ENCODE measurements at regions not wholly inside any gene's neighbourhood (a gene's known extent, or its start where the extent isn't known, plus 50 kb on each side); places are given as distances from the start of the nearest gene placed in this dataset.

DNA sequence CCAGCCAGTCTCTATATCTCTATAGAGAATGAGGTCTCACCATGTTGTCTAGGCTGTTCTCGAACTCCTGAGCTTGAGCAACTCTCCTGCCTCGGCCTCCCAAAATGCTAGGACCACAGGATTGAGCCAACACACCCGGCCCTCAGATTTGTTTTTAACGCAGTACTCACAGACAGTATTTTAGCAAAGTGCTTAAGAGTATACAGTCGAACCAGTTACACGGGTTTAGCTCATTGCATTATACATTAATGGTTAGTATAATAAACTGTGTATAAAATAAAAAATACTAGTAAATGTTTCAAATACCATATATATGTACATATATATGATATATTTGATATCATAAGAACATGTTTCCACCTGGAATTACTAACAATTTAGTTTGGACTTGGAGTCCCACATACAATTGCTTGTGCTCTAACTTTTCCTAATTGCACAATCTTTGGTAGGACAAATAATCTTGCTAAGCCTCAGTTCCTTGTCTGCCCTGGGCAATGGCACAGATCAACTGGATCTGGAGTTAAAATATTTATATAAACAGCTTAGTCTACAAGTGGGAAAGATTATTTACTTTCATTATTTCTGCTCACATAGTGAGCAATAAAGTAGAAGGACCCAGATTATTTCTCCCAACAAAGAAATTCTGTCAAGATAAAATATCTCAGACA is 508.9 kb upstream of the LRATD1 start:
- no peak for DNase-seq

DNA sequence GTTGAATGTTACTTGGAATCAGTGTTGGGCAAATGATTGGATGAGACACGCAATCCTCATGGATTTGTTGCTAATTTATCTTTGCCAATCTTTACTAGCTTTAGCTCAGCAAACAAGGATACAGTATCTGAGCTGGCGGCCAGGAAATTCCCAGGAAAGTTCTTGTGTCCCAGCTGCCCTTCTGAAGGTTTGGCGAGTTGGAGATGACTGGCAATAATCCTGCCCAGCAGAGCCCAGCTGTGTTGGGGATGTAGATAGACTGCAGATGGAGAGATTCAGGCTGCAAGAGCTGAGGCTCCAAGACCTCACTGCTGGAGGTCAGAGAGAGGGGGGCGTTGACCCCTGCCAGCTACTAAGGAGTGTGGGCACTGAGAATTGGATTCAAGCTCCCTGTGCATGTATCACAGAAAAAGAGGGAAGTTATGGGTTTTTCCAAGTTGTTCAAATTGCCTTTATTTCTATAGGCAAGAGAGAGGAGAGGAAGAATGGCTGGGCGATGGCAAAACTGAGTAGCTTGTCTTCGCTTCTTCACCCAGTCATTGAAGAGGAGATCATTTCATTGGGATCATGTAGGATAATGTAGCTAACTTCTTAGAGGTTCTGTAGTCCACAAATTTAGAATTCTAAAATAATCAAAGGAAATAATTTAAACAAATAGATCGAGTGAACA is 506.8 kb upstream of the LRATD1 start:
- no peak for DNase-seq

GRCh38 chr2:14126846-14127245 is 505.7 kb upstream of the LRATD1 start:
- no peak for DNase-seq

DNA sequence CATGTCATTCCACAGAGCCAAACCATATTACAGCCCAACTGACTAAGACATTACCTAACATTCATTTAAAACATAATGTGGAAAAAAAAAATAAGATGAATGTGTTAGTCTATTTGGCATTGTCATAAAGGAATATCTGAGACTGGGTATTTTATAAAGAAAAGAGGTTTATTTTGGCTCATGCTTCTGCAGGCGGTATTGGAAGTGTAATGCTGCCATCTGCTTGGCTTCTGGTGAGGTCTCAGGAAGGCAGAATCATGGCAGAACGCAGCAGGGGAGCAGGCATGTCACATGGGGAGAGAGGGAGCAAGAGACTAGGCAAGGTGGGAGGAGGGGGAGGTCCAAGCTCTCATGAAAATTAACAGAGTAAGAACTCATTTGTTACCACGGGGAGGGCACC is 504.8 kb upstream of the LRATD1 start:
- DNase-seq = no peak

- DNase-seq = no peak
These were observed 500.1 kb upstream of the LRATD1 start for GRCh38 chr2:14132386-14132785.

DNA sequence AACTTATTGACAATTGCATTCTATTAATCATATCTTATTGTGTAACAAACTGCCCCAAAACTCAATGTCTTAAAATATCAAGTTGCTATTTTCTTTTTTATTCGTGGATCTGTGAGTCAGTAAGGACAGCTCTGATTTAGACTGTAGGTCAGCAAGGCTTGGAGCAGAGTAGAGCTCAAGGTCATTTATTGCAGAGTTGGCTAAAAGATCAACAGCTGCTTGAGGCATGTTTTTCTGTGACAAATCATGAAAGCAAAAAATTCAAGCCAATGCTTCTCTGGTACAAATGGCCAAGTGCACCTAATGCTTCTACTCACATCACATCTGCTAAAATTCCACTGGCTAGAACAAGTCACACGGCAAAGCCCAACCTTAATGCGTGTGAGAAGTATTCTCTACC is 497.7 kb upstream of the LRATD1 start:
- DNase-seq = no peak

DNA sequence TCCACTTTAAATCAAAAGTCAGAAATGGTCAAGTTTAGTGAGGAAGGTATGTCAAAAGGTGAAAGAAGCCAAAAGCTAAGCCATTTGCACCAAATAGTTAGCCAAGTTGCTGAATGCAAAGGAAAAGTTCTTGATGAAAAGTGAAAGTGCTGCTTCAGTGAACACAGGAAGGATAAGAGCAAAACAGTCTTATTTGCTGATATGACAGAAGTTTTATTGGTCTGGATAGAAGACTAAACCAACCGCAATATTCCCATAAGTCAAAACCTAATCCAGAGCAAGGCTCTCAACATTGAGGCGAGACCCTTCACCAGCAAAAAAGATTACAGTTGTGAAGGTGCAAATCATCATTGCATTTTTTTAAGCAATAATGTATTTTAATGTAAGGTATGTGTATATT is 496.5 kb upstream of the LRATD1 start:
- no peak for DNase-seq

DNA sequence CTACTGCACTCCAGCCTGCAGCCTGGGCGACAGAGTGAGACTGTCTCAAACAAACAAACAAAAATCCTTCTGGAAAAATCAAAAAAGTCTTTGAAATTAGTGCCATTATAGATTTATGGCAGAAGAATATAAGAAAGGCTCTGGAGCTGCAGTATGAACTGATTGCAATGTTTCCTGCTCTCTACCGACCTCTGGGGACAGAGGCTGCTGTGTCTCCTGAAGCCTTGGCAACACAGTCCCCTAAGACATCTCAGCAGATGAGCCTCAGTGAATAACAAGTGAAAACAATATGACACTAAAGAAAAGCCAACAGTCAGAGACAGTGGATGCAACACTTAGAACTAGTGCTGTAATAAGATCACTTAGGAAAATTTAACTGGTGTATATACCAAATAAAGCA is 494.9 kb upstream of the LRATD1 start:
- DNase-seq = no peak

GRCh38 chr2:14140009-14140550 is 492.4 kb upstream of the LRATD1 start:
- no peak for DNase-seq

GRCh38 chr2:14143435-14143834 is 489.1 kb upstream of the LRATD1 start:
- no peak for DNase-seq

GRCh38 chr2:14148216-14148615 is 484.3 kb upstream of the LRATD1 start:
- no peak for DNase-seq

DNA sequence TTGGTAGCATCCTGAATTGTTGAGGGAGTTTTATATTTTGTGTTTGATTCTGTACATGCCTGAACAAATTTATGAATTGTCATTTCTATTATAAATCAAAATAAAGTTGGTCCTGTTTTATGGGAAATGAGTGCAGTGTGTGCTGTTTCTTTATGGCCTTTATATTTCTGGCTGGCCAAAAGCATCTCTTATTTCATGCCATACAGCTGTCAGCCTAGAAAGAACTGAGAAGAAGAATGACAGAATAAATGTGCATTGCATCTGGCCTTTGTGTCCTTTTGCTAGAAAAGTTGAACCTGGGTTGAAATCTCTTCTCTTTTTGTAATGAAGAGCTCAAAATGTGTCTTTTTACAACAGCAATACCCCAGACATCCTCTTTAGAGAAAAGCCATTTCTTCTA is 474.7 kb upstream of the LRATD1 start:
- DNase-seq = no peak

GRCh38 chr2:14180333-14180732 is 452.2 kb upstream of the LRATD1 start:
- no peak for DNase-seq

- DNase-seq = no peak
These were observed 450.1 kb upstream of the LRATD1 start for GRCh38 chr2:14182227-14182946.

DNA sequence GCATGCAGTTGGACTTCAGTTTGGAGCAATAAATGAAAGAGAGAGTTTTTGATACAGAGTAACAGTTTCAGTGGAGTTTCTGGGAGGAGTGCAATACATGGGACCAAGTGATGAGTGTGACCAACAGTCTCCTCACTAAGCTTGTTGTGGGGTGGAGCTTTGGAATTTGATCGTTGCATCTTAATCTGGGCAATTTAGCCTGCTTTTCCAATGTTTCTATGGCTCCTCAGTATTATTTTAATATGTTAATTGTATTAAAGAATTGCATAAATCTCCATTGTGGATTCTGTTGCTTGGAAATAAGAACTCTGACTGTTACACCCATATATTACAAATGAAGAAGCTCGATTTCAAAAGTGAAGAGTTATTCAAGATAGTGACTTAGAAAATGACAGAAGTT is 446.6 kb upstream of the LRATD1 start:
- no peak for DNase-seq

DNA sequence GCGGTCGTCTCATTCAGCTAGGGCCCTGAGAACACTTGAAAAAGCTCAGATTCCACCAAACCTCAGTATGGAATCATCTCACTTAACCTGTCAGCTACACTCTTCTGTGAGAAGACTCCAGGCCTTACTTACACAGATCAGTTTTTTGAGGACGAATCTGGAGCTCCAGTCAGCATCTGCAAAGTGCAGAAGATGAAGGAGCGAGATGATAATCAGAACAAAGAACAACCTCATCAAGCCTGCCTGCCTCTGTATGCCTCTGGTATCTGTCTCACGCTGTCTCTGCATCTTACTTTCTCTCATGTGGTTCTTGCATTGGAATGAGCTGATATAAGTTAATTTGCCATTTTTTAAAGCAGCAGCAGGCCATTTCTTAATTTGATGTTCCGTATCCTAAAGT is 444.1 kb upstream of the LRATD1 start:
- DNase-seq = no peak

GRCh38 chr2:14189929-14190328 is 442.6 kb upstream of the LRATD1 start:
- no peak for DNase-seq

DNA sequence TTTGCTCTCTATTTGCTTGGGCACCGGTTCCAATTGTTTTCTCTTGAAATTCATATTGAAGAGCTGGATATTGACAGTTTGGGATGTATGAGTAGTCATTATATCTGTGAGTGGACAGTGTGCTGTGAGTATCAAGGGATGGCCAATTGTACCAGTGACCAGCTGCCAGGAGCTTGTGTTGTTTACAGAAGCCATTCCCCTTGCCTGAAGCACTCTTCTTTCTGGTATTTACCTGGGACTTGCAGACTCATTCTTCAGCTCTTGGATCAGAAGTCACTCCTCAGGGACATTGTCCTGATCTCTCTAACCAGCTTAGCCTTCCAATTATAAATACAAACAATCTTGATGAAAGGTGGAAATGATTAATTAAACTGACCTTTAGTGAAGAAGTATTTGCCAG is 438.3 kb upstream of the LRATD1 start:
- DNase-seq = no peak

DNA sequence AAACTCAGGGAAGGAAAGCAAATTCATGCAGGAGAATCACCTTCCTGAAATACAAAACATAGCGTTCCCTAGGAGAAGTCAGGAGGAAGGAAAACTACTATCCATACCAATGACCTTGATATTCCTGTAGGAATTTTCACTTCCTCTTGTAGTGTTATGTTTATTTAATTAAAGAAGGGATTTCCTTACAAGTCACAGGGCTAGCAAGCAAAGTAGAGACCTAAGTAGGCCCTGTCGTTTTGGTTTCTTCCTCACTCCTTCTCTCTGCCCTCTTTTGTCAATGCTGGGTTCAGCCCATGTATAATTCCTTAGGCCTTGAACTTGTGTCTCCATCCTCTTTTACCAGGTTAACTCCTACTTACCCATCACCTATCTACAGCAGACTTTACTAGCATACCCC is 435.2 kb upstream of the LRATD1 start:
- no peak for DNase-seq

DNA sequence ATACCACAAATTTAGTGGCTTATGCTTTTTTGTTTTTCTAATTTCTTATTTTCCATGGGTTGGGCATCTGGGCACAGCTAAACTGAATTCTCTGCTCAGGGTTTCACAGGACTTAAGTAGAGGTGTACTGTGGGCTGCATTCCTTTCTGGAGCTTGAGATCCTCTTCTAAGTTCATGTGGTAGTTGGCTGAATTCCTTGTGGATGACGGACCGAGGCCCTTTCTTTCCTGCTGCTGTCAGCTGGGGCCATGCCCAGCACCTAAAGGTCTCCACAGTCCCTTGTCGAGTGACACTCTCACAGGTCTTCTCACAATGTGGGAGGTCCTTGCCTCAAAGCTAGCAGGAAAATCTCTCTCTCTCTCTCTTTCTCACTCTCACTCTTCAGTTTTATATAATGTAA is 433.5 kb upstream of the LRATD1 start:
- DNase-seq = no peak

DNA sequence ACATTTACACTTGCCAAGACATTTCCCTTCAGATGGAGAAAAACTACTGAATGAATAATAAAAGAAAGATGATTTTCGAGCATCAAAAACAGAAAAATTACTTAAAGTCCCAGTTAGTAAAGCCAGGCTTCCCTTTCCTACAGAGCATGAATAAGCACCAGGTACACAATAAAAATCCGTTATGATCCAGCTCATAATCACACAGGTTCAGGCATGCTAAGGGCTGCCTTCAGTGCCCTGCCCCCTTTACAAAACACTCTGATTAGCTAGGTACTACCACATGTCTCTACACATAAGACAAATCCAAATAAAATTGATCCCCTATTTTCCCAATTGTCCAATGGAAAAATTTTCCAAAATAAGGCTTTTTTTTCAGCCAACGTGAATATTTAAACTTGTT is 413.2 kb upstream of the LRATD1 start:
- no peak for DNase-seq

DNA sequence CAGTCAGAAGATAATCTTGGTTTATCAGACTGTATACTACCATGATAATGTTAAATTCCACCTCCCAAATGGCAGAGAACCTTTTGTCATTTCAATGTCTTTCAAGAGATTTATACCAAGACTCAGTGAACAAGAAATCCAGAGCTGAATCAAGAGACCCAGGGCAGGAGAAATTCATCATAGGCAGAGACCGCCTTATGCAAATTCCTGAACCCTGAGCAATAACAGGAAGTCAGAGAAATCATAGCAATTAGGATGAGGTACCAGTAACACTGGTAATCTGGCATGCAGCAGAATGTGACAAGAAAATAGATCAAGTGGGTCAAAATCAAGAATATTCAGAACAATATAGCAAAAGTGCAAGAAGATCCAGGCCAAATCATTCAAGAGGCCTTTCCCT is 412.4 kb upstream of the LRATD1 start:
- DNase-seq = no peak

DNA sequence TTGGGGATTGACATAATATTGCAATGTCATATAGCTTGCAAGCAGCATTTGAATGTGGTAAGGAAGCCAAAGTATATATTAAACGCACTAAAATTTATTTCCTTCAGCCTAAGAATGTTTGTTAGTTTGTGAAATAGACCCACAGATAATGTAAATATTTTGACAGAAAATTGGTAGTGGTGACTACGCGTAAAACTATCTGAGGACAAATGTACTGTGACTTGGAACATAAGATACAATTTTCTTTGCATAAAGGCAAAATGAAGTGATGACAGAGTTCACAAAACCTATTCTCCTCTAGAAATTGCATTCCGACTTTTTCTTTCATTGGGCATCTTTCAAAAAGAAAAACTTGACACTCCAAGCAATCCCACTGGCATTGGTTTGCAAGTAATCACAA is 411.1 kb upstream of the LRATD1 start:
- DNase-seq = no peak

DNA sequence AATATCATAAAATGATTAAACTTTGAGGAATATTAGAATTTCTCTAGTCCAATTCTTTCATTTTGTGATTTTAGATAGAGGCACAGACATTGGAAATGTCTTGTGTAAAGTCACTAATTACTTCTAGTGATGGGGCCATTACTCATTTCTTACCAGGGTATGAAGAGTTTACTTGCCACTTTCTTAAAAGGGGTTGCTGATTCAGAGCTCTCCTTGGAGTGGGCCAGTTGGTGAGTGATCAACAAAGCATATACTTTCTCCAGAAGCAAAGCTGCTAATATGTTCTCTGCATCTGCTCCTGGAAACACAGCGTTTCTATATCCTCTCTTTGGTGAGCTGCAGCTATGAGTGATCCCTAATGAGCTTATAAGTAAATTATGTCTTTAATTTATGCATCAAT is 408.9 kb upstream of the LRATD1 start:
- no peak for DNase-seq

Measured in T-helper 2 cell (primary cell).